ENCODE measurements at regions not wholly inside any gene's neighbourhood (a gene's known extent, or its start where the extent isn't known, plus 50 kb on each side); places are given as distances from the start of the nearest gene placed in this dataset.
"Not testable (repeated sequence)": the region's sequence is repeated elsewhere in the genome, so short reads cannot be mapped to it uniquely, and the experiment has no call there.

DNA sequence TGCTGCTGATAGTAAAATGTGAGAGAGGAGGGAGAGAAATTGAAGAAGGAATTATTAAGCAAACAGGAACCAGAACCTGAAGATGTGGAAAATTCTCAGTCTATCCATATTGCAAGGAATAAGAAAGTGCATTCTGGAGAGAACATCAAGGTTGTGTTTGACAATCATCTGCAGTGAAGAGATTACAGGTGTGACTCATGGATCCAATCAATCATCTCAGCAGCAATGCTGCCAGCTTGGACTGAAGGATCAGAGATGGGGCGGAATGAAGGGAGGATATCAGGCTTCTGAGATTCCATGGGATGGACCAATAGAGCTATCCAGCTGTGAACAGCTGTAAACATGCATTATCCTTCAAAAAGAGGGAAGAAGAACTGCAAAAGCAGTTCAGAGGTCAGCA is 247.3 kb downstream of the LPIN1 start:
- DNase-seq (ENCODE audit: low read depth in 2 of 2): no peak

DNA sequence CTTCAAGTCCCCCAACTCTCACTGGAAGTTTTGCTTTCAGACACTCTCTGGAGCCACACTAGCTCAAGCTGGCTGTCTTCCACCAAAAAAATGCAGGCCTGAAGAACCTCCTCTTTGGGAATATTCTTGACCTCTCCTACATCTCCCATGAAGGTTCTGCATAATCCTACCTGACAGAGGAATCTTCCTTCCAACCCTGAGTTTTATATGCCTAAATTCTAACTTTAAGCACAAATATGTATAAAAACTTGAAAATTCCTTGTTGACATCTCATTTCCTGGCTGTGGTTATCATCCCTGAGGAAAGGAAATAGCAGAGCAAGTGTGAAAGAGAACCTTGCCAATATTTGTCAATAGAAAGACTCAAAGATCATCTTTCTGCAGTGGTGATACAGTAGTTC is 249.0 kb downstream of the LPIN1 start:
- no peak for DNase-seq (ENCODE audit: low read depth in 2 of 2)

DNA sequence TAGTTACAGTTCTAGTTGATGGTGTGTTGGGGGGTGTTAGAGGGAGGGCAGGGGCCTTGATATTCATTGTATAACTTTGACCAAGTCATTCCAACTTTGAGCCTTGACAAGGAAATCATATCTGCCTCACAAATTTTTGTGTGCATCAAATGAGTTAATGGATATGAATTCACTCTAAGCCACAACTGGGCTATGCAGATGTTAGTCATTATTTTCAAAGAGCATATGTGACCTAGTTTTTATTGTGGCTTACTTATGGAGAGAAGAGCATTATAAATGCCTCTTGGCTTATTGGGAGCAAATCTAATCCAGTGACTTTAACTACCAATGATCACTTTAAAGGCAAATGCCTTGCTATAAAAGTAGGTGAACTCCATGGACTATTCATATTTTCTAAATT is 250.2 kb downstream of the LPIN1 start:
- DNase-seq (ENCODE audit: low read depth in 2 of 2): no peak

DNA sequence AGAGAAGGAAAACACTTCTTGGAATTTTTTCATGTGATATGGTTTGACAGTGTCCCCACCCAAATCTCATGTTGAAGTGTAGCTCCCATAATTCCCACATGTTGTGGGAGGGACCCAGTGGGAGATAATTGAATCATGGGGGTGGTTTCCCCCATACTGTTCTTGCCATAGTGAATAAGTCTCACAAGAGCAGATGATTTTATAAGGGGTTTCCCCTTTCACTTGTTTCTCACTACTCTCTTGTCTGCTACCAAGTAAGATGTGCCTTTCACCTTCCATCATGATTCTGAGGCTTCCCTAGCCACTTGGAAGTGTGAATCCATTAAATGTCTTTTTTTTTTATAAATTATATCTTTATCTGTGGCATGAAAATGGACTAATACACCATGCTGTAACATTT is 250.7 kb downstream of the LPIN1 start:
- DNase-seq (ENCODE audit: low read depth in 2 of 2): no peak

DNA sequence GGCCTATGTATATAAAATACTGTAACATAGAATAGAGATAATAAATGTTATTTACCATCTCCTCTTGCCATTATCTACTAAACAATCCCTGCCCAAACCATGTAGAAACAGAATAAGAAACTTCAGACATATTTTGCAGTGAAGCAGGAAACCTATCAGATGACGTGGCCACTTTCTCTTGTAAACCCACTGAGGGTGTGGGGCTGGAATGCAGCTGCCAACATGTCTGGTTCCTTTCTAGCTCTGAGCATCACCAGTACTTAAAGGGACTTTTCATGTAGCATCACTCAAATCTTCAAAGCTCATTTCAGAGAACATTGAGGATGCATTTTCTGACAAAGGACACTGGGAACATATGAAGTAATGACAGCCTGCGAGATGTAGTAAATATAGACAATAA is 251.8 kb downstream of the LPIN1 start:
- no peak for DNase-seq (ENCODE audit: low read depth in 2 of 2)

DNA sequence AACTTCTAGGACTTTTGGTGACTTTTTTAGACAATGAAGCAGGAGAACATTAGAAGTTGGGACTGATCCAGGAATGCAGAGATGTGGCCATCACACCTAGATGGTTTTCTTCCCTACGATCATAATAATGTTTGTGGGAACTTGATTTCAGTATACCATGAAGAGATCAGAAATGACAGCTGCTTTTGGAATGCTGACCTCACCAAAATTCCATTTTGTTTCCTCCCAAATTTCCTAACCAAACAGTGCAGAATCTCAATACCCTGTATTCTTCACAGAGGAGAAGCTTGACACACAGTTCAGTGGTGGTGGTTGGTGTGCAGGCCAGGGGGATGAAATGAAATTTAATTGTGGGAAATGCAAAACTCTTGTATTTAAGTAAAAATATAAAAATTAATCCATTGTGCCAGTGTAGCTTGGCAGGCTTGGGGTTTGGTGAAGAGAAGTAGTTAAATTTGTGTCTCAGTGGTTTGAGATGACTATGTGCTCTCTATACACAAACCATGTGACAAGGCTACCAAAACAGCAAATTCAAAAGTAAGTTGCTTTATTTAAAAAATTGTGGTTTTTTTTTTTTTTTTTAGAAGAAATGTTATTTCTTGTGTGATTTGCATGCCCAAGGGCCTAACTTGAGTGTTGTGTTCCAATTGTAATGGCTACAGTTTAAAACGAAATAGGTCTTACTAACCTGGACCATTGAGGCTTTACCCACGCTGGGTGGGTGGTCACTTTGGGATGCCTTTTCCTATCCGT is 252.4 kb downstream of the LPIN1 start:
- no peak for DNase-seq (ENCODE audit: low read depth in 2 of 2)

DNA sequence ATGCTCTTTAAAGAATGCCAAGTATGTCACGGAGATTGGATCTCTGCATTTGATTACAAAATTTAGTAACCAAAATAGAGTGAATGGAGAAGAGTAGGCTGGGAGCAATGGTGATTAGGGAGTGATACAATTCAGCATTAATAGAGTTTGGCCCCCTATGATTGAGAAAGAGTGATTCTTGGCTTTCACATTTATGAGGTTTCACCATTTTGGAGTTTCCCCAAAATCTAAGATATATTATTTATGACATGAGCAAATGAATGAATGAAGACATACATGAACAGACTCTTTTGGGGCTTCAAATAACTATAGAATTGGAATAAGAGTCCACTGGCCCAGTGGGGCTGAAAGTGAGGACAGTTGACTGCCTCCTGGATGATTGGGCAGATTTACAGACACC is 255.2 kb downstream of the LPIN1 start:
- no peak for DNase-seq (ENCODE audit: low read depth in 2 of 2)

DNA sequence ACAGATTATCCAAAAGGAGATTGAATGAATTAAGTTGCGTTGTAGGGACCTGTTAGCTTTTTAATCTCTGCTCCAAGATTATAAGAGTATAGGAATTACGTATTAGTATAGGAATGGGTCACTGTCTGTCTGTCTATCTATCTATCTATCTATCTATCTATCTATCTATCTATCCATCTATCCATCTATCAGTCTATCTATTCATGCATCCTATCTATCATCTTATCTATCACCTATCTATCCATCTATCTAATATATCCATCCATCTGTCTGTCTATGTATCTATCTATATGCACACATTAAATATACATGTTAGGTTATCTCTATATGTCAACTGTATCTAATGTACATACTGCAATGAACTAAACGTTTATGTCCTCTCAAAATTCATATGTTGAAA is 255.8 kb downstream of the LPIN1 start:
- no peak for DNase-seq (ENCODE audit: low read depth in 2 of 2)

DNA sequence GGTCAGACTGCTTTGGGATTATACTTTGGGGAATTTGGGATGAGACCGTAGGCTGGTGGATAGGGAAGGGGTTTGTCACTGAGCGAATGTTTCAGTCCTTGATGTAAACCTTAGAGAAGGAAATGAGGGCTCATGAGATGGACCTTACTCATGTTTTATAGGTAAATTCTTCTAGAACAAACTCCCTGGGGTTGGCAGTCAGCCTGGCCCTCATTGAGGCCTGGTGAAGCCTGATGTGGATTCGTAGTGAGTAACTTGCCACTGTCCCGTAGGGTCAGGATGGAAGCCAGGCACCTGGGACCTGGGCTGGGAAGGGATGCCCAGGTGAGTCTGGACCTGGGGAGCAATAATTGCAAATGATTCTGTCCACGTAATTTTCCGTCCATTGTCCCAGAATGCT is 258.3 kb downstream of the LPIN1 start:
- no peak for DNase-seq (ENCODE audit: low read depth in 2 of 2)

DNA sequence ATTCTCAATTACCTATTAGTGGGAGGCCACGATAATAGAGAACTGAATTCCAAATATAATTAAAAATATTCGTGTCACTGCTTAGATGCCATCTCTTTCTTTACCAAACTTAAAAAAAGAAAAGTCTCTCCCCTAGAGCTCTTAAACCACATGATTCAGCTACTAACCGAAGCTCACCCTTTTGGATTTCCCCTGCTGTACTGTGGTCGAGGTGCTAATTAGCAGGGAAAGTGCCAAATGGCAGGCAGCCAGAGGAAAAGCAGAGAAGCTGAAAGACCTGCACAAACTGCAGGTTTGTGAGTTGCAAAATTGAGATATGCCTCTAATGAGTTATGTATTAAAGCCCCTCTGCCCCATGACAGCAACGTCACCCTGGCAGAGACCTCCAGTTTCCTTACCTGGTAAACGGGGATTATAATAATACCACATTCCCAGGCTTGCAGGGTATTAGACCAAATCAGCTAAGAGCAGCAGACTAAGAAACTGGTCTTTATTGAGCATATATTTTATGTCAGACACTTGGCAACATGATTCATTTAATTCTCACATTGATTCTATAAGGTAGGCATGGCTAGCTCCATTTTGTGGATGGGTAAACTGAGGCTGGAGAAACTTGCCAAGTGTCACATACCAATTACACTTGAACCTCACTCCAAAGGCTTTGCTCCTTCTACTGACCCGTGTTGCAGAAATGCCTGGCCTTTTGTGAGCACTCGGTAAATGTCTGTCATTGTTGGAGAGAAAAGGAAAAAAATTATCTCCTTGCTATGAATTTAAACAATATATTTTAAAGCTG is 259.7 kb downstream of the LPIN1 start:
- DNase-seq (ENCODE audit: low read depth in 2 of 2): peak; percentile 43 to 48

DNA sequence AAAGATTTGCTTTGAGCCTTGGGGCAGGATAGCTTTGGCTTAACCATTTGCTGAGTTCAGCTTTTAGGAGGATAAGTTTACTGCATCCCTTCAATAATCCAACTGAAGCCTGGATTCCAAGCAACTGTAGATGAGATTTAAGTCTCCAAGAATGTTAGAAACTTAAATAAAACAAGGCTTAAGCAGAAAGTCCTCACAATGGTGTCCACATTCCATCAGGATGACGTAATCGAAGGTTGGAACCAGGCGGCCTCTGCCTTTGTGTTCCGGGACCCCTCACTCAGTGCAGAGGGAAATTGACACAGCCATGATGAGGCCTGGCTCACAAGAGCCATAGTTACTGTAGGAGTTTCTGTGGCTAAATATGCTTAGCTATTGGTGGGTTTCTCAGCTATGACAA is 260.4 kb downstream of the LPIN1 start:
- DNase-seq (ENCODE audit: low read depth in 2 of 2): no peak

DNA sequence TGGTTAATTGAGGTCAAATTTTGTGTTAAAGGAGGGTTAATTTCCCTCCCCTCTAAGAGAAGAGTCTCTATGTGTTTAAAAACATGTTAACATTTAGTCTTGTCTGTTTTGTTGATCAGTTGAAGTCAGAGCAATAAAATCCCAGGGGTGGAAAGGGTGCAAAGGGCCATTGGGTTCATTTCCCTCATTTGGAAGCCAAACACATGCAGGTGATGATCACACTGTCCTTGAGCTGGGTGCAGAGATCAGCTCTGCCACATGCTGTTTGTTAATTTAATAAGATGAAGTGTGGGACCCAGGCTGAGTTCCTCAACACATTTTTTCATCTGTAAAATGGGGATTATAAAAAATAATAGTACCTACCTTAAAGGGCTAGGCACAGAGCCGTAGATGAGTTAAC is 260.9 kb downstream of the LPIN1 start:
- no peak for DNase-seq (ENCODE audit: low read depth in 2 of 2)

DNA sequence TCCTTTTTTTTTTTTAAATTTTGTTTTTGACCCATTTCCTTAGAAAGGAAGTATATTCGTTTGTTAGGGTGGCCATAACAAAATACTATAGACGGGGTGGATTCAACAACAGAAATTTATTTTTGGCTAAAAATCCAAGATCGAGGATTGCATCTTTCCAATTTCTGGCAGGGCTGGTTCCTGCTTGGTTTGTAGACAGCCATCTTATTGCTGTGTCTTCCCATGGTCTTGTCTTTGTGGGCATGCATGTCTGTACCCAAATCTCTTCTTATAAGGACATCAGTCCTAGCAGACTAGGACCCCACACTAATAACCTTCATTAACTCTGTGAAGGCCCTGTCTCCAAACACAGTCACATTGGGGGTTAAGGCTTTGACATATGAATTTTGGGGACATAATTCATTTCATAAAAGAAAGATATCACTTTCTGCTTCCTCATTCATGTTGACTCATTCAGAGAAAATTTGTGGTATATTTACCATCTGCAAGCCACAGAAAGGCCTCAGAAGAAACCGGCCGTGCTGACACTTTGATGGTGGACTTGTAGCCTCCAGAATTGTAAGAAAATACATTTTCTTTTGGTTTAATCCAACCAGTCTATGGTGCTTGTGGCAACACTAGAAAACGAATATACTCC is 262.1 kb downstream of the LPIN1 start:
- no peak for DNase-seq (ENCODE audit: low read depth in 2 of 2)

DNA sequence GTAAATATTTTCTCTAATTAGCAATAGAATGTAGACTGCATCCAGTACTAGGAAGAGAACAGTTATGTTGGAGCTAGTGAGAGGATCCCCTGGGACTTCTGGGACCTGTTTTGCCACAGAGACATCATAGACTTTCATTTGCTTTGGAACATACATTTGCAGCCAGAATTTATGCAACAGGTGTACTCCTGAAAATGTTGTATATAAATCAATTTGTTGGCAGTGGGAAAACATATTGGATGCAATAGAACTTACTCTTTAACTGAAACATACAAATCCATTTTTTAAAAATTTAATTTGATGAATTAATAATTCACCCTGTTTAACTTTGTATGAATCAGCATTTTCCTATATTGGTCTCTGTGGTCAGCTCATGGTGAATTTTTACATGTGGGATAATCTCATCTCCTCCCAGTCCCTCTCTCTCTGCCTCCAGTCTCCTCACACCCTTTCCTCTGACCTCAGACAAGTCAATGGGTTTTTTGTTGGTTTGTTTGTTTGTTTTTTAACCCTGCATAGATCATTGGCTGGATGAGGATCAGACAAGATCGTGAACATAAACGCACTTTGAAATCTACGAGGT is 263.0 kb downstream of the LPIN1 start:
- DNase-seq (ENCODE audit: low read depth in 2 of 2): no peak

DNA sequence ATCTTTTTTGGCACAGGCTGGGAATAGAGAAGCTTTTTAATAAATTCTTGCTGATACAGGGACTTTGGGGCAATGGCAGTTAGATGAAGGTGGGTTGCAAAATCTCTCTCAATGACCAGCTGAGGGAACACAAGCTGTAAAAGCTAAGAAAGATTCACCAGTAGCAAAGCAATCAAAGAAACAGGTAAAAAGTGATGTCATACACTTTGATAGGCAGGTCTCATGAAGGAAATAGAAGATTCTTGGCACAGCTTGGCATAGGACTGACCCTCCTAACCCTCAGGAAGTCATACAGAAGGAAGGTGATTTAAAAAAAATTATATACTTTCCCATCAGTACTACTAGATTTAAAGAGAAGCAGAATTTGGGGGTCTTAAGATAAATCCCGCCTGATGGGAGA is 263.6 kb downstream of the LPIN1 start:
- no peak for DNase-seq (ENCODE audit: low read depth in 2 of 2)

DNA sequence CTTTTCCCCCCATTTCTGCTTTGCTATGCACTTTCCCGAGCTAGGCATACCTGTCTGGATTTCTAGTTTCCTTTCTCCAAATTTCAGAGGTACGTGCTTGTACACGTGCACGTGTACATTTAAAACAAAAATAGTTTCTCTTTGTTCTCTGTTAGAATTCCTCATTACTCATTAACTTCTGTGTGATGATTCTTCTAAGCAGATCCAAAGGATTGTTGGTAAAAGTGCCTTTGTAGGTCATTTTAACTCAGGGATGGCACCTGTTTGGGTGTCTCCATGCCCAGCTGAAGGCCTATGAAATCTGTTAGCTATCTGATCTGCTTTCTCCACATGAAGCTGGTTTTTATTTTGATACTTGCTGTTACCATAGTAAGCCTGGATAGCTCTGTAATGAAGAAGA is 264.3 kb downstream of the LPIN1 start:
- DNase-seq (ENCODE audit: low read depth in 2 of 2): no peak

DNA sequence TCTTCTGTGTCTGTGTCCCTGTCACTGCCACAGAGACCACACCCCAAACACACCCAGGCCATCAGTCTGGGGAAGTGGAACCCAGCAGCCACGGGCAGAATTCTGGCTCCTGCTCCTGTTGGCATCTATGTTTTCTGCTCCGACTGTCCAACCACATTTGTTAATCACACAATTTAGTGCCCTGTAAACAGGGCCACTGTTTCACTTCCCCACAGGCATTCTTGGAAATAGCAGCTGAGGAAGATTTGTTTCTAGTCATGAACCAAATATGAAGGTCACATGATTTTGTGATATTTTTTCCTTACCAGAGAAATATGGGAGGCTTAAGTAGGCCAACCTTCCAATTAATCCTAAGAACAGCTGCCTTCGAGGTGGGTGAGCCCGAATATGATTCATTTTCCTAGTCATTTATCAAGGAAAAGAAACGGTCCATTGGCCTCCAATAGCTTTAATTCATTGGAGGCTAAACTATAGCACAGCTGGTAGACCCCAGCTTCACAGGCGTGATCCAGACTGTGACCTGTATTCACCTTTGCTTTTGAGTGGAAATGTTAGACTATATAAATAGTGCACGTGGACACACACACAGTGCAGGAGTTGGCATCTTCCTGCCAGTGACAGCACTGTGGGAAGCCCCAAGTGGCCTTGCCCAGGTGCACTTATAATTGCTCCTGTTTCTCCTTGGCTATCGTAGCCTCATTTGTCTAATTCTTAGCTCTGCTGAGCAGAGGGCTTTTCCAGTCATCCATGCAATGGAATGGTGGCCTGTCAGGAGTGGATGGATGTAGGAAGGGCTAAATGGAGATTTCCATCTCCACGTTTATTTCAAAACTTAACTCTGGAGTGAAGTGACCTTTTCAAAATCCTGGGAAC is 267.9 kb downstream of the LPIN1 start:
- no peak for DNase-seq (ENCODE audit: low read depth in 2 of 2)

DNA sequence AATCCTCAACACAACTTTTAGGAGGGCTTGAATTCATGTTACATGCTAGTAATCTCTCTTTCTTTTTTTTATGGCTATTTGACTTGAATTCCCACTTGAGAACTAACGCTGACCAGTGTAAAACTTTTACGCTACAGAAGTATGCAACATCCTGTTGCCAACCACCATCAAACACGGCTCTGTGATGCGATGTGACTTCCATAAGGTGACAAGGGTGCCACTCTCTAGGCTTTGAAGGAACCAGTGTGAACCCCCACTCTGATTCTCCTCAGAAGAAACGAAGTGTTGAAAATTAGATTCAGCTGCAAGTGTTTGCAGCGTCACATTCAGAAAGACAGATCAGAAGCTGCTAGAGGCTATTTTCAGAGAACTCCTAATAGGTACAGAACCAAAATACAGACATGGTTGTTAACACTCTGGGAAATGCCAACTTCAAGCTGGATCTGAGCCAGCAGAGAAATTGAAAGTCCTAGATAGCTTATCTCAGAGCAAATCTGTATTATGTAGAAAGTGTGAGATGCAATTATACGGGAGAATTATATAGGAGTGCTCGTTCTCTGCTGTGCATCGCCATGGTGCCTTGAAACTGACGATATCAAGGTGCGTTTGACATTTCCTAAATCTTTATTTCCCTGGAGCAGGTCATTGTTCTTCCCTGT is 271.2 kb downstream of the LPIN1 start:
- DNase-seq (ENCODE audit: low read depth in 2 of 2): no peak

DNA sequence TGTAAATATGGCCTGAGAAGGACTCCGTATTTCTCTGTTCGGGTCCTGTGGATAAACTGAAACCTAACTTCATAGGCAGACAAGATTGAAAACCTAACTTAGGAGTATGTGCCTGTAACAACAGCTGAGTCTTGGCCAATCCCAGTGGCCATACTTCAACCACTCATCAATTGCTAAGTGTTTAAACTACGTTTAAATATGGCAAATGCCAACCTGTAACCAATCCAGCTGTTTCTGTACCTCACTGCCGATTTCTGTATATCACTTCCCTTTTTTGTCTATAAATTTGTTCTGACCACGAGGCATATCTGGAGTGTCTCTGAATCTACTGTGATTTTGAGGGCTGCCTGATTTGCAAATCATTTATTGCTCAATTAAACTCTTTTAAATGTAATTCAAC is 272.3 kb downstream of the LPIN1 start:
- DNase-seq (ENCODE audit: low read depth in 2 of 2): not testable (repeated sequence)

DNA sequence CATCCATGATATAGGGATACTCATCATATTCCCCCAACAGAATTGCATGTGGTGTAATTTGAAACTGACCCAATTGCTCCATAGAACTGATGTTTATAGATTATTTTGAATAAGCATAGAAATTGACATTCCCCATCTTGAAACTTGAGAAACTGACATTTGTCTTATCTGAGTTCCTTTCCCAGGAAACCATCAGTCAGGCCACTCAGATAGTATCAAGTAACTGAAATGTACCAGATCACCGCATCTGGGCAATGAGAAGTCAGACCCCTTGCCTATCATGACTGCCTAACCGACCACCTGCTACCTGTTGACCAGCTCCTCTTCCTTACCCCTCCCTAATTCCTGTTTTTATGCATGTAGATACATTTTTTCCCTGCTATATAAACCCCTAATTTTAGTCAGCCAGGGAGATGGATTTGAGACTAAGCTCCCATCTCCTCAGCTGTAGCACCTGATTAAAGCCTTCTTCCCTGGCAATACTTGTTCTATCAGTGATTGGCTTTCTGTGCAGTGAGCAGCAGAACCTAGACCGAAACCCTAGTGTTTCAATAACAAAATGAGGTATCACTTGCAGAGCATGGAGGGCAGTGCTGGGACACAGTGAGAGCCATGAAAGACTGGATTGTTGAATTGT is 274.5 kb downstream of the LPIN1 start:
- no peak for DNase-seq (ENCODE audit: low read depth in 2 of 2)
